SK-N-SH treated with all-trans-retinoic acid at 6 μM for 48 hours (cell line): ENCODE measurements at regions not wholly inside any gene's neighbourhood (a gene's known extent, or its start where the extent isn't known, plus 50 kb on each side); places are given as distances from the start of the nearest gene placed in this dataset.

ENCODE experiments used
- ARNTL ChIP-seq: fragments of 450-650 bp; formaldehyde crosslinking; IDR thresholded peaks from 2 replicates; pipeline ENCODE4 v1.5.0; 2020; ENCODE audit warnings: low read depth, mild to moderate bottlenecking, moderate library complexity, borderline replicate concordance
- ISL1 ChIP-seq: fragments of 250-450 bp; sonication (Bioruptor Pico); IDR thresholded peaks from 2 replicates; pipeline ENCODE4 v2.1.2; 2022; ENCODE audit warnings: mild to moderate bottlenecking, moderate library complexity
- RARB ChIP-seq: fragments of 250-450 bp; sonication (Bioruptor Pico); IDR thresholded peaks from 2 replicates; pipeline ENCODE4 v1.8.0; 2021; ENCODE audit warnings: mild to moderate bottlenecking, moderate library complexity
- TCF4 ChIP-seq: fragments of 250-450 bp; sonication (Bioruptor Pico); IDR thresholded peaks from 2 replicates; pipeline ENCODE4 v1.8.0; 2021; ENCODE audit warnings: mild to moderate bottlenecking, moderate library complexity, borderline replicate concordance
- ZFP30 ChIP-seq: fragments of 450-650 bp; formaldehyde crosslinking; IDR thresholded peaks from 2 replicates; pipeline ENCODE4 v1.5.0; 2022; ENCODE audit warnings: mild to moderate bottlenecking, moderate library complexity
- ZNF70 ChIP-seq: fragments of 450-650 bp; formaldehyde crosslinking; IDR thresholded peaks from 2 replicates; pipeline ENCODE4 v1.5.0; 2020; ENCODE audit warnings: mild to moderate bottlenecking, moderate library complexity
- ZNF8 ChIP-seq: fragments of 450-650 bp; formaldehyde crosslinking; IDR thresholded peaks from 2 replicates; pipeline ENCODE4 v1.5.0; 2020; ENCODE audit warnings: mild to moderate bottlenecking, moderate library complexity
- TF ChIP-seq, protein P1 (sequence below): fragments of 250-450 bp; sonication (Bioruptor Pico); IDR thresholded peaks from 2 replicates; pipeline ENCODE4 v1.5.1; 2020; ENCODE audit warnings: low read depth, mild to moderate bottlenecking, moderate library complexity

DNA sequence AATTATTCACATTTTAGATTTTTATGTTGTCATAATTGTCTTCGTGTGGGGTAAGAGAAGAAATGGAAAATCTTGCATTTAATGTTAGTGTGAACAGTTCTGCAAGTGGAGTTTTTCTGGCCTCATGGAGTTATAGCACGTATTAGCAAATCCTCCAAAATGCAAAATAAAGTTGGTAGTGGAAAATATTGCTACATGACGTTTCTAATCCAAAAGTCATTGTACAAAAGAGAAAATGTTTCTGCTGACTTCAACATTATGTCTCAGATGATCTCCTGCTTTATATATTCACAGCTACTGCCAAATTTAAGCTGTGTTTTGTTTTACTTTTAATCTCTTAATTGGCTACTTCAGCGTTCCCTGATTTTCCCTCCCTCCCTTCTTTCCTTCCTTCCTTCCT, 1804.0 kb upstream of the RAG2 start:
- TF ChIP-seq ISL1 (no peak), TCF4 (CRISPR knock-in tag) (no peak), ZNF8 (CRISPR knock-in tag) (no peak), RARB (no peak), ARNTL (no peak), ZNF70 (CRISPR knock-in tag) (no peak), ZFP30 (CRISPR knock-in tag) (no peak)
- TF ChIP-seq, protein P1, sequence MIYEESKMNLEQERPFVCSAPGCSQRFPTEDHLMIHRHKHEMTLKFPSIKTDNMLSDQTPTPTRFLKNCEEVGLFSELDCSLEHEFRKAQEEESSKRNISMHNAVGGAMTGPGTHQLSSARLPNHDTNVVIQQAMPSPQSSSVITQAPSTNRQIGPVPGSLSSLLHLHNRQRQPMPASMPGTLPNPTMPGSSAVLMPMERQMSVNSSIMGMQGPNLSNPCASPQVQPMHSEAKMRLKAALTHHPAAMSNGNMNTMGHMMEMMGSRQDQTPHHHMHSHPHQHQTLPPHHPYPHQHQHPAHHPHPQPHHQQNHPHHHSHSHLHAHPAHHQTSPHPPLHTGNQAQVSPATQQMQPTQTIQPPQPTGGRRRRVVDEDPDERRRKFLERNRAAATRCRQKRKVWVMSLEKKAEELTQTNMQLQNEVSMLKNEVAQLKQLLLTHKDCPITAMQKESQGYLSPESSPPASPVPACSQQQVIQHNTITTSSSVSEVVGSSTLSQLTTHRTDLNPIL = no peak
